ENCODE measurements at regions not wholly inside any gene's neighbourhood (a gene's known extent, or its start where the extent isn't known, plus 50 kb on each side); places are given as distances from the start of the nearest gene placed in this dataset.

DNA sequence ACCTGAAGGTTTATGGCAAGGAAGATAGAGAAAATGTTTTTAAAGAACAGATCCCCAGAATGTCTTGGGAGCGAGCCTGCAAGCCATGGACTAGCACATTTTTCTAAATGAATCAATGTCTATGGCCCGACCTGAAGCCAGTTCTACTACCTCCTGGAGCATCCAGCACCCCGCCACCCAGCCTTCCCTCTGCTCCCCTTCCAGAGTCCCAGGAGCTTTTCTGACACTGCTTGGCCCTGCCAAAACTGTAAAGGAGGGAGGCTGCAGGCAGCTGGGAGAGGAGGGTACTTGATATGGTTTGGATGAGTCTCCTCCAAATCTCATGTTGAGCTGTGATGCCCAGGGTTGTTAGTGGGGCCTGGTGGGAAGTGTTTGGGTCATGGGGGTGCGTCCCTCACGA, 95.5 kb upstream of the FZD10 start:
- no peak overlapping the region for H3K27ac ChIP-seq (ENCODE audit: insufficient read depth, low read length)
- TF ChIP-seq MXI1 (IDR thresholded peaks at IDR 0.05; ENCODE audit: borderline replicate concordance, low read depth, low read length) (no peak), CEBPB (IDR thresholded peaks at IDR 0.05; ENCODE audit: low read depth, low read length) (no peak), MAFK (IDR thresholded peaks at IDR 0.05; ENCODE audit: low read depth, low read length) (no peak), RFX5 (IDR thresholded peaks at IDR 0.05; ENCODE audit: low read depth, low read length) (no peak), BHLHE40 (IDR thresholded peaks at IDR 0.05; ENCODE audit: low read depth, low read length) (no peak)
- H2AK9ac ChIP-seq (replicated peaks; ENCODE audit: low read depth, low read length, poor library complexity), result no peak overlapping the region
- no peaks in the 10 kb centered on the region for H3K27me3 ChIP-seq (ENCODE audit: control insufficient read depth, insufficient read depth, low read length)
- H3K9ac ChIP-seq (ENCODE audit: low read depth, low read length), result no peak overlapping the region
- H4K91ac ChIP-seq (ENCODE audit: insufficient read depth, low read depth, low read length), result no peak overlapping the region
- no peak overlapping the region for H2AK5ac ChIP-seq (ENCODE audit: low read depth, low read length)
- no TSS peak for BruUV-seq (replicated peaks)
- intact Hi-C loops (cut with micrococcal nuclease), result no loop called here
- ATAC-seq (ENCODE audit: low read depth) (no peak), DNase-seq (no peak)
- dilution Hi-C loops (cut with HindIII; ENCODE audit: low sequenced_read_pairs, unreplicated experiment), result no loop called here
- no peak overlapping the region for H2BK20ac ChIP-seq (ENCODE audit: low read depth, low read length)
- no peak overlapping the region for H3K4ac ChIP-seq (ENCODE audit: low read depth, low read length)
- no peak overlapping the region for H2AFZ ChIP-seq (replicated peaks; ENCODE audit: low read length, poor library complexity)
- no peak overlapping the region for H3K4me2 ChIP-seq (ENCODE audit: low read depth, low read length)
- no peaks in the 10 kb centered on the region for H3K36me3 ChIP-seq (ENCODE audit: control insufficient read depth, insufficient read depth, low read length)
- H3K4me1 ChIP-seq (ENCODE audit: control insufficient read depth, insufficient read depth, low read length), result no peaks in the 10 kb centered on the region
- no peaks in the 10 kb centered on the region for H3K9me1 ChIP-seq (ENCODE audit: insufficient read depth, low read length)
- H4K20me1 ChIP-seq (ENCODE audit: insufficient read depth, low read length), result no peaks in the 10 kb centered on the region
- no peak overlapping the region for H3K18ac ChIP-seq (ENCODE audit: low read depth, low read length)
- no peak overlapping the region for H2BK15ac ChIP-seq (ENCODE audit: low read depth, low read length)
- no peak overlapping the region for H3K56ac ChIP-seq (ENCODE audit: extremely low read depth, insufficient read depth, low read length)
- peaks cover 42% of the 10 kb centered on the region for H3K9me3 ChIP-seq (ENCODE audit: control insufficient read depth, insufficient read depth, low read length)
- no peak overlapping the region for H2BK120ac ChIP-seq (ENCODE audit: low read depth, low read length)
- CTCF ChIA-PET, result no interaction called here
- 0% methylated on average over 2 of the region's 5 CpGs; no CpG with 5 or more reads in 1 of the 2 experiments for WGBS, 2 experiments (ENCODE audit: extremely low coverage in 2 of 2, insufficient read length in 1 of 2)
- H2BK5ac ChIP-seq (ENCODE audit: low read depth, low read length, poor library complexity, severe bottlenecking), result no peak overlapping the region
- H3K14ac ChIP-seq (replicated peaks; ENCODE audit: low read depth, low read length), result no peak overlapping the region
- H4K8ac ChIP-seq (ENCODE audit: low read depth in 2 of 2, low read length in 2 of 2), result no peak overlapping the region
- no peak overlapping the region for H3K23ac ChIP-seq (ENCODE audit: low read depth, low read length)
- POLR2A ChIA-PET (ENCODE audit: unreplicated experiment), result no interaction called here
- H3K79me1 ChIP-seq (ENCODE audit: low read depth in 1 of 2, low read length in 2 of 2), result no peaks in the 10 kb centered on the region
- in situ Hi-C loops (cut with MboI; ENCODE audit: low sequenced_read_pairs), result no loop called here
- H4K5ac ChIP-seq (ENCODE audit: low read depth, low read length), result no peak overlapping the region
- H3K4me3 ChIP-seq (ENCODE audit: insufficient read depth, low read depth, low read length), result no peak overlapping the region

All from IMR-90 (cell line).